ENCODE measurements at regions not wholly inside any gene's neighbourhood (a gene's known extent, or its start where the extent isn't known, plus 50 kb on each side); places are given as distances from the start of the nearest gene placed in this dataset.
"Not testable (repeated sequence)": the region's sequence is repeated elsewhere in the genome, so short reads cannot be mapped to it uniquely, and the experiment has no call there.

- not testable (repeated sequence) for TF ChIP-seq POLR2A, CTCF, EP300, POLR2AphosphoS5 (IDR thresholded peaks at IDR 0.05)
Observed at GRCh38 chr1:851841-852240, 71.9 kb upstream of the SAMD11 start.

Measured in upper lobe of left lung (tissue), 4 donors.